GM10266 (cell line): ENCODE measurements at regions not wholly inside any gene's neighbourhood (a gene's known extent, or its start where the extent isn't known, plus 50 kb on each side); places are given as distances from the start of the nearest gene placed in this dataset.

Source experiments
- DNase-seq: peaks from one replicate; pipeline ENCODE4 v3.0.0; 2012; ENCODE audit errors: extremely low spot score
- TF ChIP-seq, protein P1 (sequence below): IDR thresholded peaks from 2 replicates; pipeline ENCODE4 v1.5.1; 2012; ENCODE audit warnings: mild to moderate bottlenecking, low read depth; ENCODE audit not compliant: control insufficient read depth, insufficient read depth; ENCODE audit errors: missing control alignments

DNA sequence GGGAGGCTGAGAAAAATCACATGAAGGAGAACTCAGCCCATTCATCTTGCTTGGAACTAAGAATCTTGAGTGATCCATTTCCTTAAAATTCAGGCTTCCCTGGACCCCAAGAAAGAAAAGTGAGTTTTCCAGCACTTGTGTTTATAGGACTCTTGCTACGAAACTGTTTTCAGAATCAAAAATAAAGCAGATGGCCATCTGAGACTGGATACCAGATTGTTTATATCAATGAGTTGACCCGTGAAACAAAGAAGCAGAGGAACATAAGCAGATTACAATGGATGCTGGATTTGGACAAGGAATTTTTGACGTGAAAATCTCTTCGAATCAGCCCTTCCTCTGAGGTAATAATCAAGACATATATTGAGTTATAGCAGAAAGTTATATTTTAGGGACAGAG, 223.2 kb downstream of the SYK start:
- TF ChIP-seq, protein P1, sequence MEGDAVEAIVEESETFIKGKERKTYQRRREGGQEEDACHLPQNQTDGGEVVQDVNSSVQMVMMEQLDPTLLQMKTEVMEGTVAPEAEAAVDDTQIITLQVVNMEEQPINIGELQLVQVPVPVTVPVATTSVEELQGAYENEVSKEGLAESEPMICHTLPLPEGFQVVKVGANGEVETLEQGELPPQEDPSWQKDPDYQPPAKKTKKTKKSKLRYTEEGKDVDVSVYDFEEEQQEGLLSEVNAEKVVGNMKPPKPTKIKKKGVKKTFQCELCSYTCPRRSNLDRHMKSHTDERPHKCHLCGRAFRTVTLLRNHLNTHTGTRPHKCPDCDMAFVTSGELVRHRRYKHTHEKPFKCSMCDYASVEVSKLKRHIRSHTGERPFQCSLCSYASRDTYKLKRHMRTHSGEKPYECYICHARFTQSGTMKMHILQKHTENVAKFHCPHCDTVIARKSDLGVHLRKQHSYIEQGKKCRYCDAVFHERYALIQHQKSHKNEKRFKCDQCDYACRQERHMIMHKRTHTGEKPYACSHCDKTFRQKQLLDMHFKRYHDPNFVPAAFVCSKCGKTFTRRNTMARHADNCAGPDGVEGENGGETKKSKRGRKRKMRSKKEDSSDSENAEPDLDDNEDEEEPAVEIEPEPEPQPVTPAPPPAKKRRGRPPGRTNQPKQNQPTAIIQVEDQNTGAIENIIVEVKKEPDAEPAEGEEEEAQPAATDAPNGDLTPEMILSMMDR = no peak
- no peak for DNase-seq

DNA sequence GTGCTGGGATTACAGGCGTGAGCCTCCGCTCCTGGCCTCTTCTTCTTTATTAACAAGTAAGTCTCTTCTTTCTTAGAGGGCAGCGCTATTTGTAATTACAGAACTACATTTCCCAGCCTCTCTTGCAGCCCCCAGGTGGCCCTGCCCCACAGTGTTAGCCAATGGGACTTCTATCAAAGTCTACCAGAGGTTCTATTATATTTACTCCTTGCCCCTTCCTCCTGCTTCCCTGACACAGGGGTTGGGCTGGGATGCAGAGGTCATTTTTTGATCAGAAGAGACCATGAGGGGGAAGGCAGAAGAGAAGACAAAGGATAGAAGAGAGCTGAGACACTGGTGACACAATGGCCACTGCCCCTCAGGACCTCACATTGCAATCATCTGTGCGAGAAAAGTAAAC, 224.2 kb downstream of the SYK start:
- DNase-seq = no peak
- TF ChIP-seq, protein P1 = no peak

DNA sequence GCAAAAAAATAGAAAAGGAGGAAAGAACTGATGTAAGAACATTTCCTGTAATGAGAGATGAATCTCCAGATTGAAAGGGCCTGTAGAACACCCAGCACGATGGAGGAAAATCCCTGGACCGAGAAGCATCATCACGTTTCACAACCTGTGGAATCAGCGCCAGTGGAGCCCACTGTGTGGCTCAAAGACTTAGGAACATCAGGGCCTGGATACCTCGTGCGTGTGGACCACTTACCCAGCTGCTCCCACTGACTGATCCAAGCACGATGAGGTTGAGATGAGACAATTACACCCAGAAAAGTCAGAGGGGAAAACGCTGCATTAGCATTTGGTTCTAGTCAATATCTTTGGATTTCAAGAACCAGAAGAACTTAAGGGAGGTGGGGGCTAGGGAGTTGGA, 224.6 kb downstream of the SYK start:
- DNase-seq = no peak
- TF ChIP-seq, protein P1 = no peak

DNA sequence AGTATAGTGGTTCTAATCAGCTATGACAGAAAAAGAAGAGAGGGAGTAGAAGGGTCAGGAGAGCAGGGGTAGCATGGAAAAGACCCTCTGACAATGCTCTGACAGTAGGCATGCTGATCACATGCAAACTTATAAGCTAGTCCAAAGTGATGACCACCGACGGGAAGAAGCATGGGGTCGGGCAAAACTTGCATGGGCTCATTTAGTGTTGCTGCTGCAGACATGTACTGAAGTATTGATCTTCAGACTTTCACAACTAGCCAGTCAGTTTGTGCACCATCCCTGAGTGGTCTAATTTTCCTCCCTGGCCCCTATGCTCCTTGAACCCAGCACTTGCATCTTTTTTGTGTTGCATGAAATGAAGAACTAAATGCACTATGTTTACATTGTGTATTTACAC, 225.4 kb downstream of the SYK start:
- TF ChIP-seq, protein P1 = no peak
- no peak for DNase-seq

DNA sequence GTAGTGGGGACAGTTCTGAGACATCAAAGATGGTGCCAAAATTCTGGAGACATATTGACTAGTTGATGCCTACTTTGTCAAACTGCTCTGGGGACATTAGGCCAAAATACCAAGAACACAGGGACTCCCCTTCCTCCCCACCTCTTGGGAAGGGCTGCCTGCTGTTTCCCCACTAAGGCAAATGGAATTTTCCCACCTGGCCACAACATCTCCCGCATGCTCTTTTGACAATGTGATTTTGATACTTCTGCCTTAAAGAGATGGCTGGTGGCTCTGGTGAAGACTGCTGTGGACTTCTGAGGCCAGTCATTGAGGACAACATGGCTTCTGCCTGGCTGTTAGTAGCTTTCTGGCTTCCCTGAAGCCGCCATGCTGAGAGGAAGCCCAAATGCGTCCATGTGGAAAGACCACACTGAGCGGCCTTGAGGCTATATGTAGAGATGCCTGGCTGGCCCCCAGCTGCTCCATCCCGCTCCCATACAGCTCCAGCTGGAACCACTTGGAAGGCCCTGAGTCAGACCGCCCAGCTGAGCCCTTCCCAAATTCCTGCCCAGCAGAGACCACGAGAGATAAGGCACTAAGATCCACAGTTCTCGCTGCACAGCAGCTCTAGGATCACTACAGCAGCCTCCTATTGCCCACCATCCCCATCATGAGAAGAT, 226.7 kb downstream of the SYK start:
- TF ChIP-seq, protein P1 = no peak

DNA sequence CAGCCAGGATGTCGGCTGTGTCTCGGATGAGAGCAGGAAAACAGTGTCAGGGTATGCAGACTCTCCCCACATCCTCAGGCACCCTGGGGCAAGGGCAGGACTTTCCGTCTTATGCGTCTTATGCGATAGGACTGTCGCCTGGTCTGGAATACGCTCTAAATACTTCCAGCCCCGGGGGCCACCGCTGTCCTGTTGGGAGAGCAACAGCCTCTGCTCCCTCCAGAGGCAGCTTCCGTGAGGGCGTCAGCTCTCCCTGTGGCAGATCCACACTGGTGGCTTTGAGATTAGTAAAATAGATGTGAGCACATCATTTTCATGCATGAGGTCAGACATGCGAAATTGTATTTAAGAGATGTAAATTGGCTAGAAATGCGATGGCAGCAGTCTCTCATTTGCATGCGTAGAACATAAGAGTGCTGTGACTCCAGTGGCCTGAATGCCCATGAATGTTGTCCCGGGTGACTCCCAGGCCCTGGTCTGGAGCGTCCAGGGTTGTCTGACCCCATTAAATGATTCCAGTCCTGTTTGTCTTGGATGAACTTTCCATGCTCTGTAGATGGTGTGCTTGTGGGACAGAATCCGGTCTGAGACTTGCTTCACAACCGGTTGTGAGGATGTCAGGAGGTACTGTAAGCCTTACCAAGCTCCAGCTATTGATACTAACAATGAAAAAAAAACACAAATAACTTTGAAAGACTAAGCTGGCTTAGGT, 228.2 kb downstream of the SYK start:
- TF ChIP-seq, protein P1 = no peak
- no peak for DNase-seq

More for the DNA sequence above, 226.7 kb downstream of the SYK start:
- DNase-seq = no peak

DNA sequence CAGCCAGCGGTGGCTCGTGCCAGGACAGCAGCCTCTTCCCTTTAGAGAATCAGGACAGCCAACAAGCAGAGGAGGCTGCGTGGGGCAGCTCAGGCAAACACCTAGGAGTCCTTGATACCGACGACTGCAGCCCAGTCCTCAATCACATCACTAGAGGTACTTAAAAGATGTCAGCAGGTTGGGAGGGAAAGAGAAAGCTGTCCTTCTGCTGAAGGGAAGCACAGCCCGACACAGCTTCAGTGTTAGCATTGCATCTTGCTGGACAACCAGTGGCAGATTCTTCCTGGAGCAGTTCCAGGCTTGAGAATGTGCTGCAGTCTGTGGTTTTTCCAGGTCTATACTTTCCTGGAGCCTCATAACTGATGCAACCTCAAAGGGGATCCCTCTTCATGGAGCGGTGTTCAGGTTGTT, 230.5 kb downstream of the SYK start:
- DNase-seq = no peak
- TF ChIP-seq, protein P1 = no peak
